Epithelial cell of esophagus (primary cell): ENCODE measurements at regions not wholly inside any gene's neighbourhood (a gene's known extent, or its start where the extent isn't known, plus 50 kb on each side); places are given as distances from the start of the nearest gene placed in this dataset.

Experiments used
- DNase-seq: peaks from one replicate; pipeline ENCODE4 v3.0.0; 2010; ENCODE audit warnings: low read depth
- H3K4me3 ChIP-seq: 2 replicates; pipeline ENCODE4 v1.5.1; 2011; ENCODE audit warnings: mild to moderate bottlenecking, low read length, control low read depth
- TF ChIP-seq, protein P1 (sequence below): IDR thresholded peaks from 2 replicates; pipeline ENCODE4 v1.5.1; 2011; ENCODE audit warnings: low read depth, mild to moderate bottlenecking, low read length, control low read depth, inconsistent platforms; ENCODE audit not compliant: insufficient read depth; ENCODE audit errors: missing control alignments

DNA sequence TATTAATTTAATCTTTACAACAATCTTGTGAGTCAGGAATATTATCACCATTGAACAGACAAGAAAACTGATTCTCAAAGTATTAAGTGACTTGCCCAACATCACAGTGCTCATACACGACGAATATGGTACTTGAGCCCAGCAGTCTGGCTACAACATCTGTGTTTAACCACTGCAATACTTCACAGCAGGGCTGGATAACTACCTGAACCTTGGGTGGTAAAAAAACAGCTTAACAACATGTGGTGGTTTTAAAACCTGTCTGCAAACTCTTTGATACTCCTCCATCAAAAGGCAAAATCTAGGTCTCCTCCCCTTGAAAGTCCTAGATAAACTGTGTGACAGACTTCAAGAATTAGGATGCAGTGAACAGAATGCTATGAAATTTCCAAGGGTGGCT is 424.6 kb upstream of the CADM1 start:
- TF ChIP-seq, protein P1, sequence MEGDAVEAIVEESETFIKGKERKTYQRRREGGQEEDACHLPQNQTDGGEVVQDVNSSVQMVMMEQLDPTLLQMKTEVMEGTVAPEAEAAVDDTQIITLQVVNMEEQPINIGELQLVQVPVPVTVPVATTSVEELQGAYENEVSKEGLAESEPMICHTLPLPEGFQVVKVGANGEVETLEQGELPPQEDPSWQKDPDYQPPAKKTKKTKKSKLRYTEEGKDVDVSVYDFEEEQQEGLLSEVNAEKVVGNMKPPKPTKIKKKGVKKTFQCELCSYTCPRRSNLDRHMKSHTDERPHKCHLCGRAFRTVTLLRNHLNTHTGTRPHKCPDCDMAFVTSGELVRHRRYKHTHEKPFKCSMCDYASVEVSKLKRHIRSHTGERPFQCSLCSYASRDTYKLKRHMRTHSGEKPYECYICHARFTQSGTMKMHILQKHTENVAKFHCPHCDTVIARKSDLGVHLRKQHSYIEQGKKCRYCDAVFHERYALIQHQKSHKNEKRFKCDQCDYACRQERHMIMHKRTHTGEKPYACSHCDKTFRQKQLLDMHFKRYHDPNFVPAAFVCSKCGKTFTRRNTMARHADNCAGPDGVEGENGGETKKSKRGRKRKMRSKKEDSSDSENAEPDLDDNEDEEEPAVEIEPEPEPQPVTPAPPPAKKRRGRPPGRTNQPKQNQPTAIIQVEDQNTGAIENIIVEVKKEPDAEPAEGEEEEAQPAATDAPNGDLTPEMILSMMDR = no peak
- H3K4me3 ChIP-seq = no peak overlapping the region
- DNase-seq = no peak

DNA sequence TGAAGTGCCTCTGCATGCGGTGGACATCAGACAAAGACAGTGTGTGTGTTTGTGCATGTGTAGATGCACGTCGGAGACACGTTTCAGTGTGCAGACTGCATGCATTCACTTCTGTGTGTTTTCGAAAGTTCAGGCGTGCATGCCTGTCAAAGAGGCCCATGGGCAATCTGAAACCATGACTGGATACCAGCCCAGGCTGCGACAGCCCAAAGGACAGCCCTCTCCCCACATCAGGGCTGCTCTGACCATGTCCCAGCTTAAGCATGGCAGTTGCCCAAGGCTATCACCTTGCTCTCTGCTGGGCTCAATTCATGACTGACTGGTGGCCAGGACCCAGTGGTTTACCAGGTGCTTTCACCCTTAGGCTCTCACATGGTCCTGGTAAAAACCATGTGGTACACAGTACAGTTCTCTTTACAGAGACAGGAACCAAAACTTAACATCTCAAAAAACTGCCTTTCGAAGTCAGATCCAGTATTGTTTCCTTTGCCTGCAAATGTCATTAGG is 423.7 kb upstream of the CADM1 start:
- no peak for DNase-seq
- no peak overlapping the region for H3K4me3 ChIP-seq
- TF ChIP-seq, protein P1 = no peak

DNA sequence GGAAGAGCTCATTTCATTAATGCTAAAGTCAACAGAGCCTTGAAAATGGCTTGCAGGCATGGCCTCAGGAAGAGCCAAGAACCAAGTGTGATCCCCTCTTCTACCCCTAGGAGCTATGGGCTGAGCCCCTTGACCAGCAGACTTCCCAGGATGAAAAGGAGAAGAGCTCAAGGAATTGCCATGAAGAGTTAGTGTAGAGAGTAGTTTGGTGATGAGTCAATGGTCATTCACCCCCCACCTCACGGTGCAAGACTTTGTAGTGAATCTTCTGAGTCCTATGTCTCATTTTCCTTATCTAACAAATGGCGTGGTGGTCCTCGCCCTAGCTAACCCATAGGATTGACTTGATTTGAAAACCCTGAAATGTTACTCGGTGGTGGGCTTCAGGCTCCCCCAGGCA is 422.4 kb upstream of the CADM1 start:
- H3K4me3 ChIP-seq = no peak overlapping the region
- no peak for DNase-seq
- TF ChIP-seq, protein P1 = no peak

DNA sequence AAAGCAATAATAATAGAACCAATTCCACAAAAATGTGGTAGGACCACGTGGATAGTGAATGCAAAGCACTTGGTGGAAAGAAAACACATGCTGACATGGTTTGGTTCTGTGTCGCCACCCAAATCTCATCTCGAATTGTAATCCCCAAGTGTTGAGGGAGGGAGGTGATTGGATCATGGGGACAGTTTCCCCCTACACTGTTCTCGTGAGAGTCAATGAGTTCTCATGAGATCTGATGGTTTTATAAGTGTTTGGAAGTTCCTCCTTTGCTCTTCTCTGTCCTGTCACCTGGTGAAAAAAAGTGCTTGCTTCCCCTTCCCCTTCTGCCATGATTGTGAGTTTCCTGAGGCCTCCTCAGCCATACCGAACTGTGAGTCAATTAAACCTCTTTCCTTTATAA is 421.9 kb upstream of the CADM1 start:
- DNase-seq = no peak
- TF ChIP-seq, protein P1 = no peak
- no peak overlapping the region for H3K4me3 ChIP-seq

DNA sequence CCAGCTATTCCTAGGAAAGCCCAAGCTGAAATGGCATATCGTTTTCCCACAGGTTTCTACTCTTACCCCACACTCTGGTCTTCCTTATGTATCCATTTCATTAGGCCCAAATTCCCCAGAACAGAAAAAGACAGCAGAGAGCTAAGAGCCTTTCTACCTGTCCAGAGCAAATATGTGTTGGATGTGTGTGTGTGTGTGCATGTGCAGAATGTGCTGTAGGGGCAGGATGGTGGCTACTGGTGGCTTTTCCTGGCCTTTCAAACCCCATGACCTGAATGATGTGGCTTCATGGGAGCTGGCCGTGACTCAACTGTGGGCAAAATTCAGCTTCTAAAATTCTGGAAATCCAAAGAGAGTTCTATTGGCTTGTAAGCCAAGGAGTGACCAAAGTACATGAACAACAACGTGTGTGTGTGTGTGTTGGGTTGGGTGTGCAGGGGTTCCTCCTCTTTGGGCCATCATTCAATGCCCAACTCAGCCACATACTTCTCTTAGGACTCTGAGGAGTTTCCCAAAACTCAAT is 421.4 kb upstream of the CADM1 start:
- no peak overlapping the region for H3K4me3 ChIP-seq
- TF ChIP-seq, protein P1 = no peak
- DNase-seq = no peak

DNA sequence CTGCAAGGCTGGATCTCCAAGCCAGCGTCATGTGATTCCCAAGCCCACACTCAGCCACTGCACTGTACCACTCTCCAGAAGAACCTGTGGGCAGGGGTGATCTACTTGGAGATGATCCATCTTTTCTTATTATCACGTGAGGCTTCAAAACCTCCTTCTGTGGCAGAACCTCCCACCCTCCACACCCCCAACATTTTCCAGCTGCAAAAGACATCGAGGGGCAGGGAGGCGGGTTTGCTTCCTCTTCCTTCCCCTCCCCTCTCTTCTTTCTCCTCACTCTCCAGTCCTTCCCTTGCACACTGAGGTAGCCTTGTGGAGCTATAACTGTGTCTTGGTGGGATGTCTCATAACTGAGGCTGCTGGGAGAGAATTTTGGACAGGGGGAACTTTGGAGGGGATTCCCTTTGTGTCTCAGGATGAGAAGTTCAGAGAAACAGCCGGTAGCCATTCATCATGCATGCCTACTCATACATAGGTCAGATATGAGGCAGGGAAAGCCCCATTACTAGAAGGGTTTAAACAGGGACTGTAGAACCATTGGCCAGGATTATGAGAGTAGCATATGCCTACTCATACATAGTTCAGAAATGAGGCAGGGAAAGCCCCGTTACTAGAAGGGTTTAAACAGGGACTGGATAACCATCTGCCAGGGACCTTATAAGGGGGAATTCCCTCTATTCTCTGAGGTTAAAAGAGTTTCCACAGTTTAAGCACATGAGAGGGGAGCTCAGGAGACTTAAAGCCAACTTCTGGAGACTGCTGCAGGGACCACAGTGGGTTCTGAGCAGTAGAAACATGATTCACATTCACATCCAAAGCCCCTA is 420.7 kb upstream of the CADM1 start:
- no peak overlapping the region for H3K4me3 ChIP-seq
- no peak for DNase-seq
- TF ChIP-seq, protein P1 = no peak
